ENCODE measurements at regions not wholly inside any gene's neighbourhood (a gene's known extent, or its start where the extent isn't known, plus 50 kb on each side); places are given as distances from the start of the nearest gene placed in this dataset.

- no peak overlapping the region for H3K4me3 ChIP-seq (ENCODE audit: low read depth, low read length, poor library complexity, severe bottlenecking)
Observed at GRCh38 chr4:137393044-137393443, 139.2 kb downstream of the PCDH18 start.

GRCh38 chr4:137390707-137391106 is 141.6 kb downstream of the PCDH18 start:
- ChIA-PET POLR2A (ENCODE audit: low non-redundant PET) (no interaction called here), CTCF (no interaction called here)
- Histone ChIP-seq H3K27me3 (replicated peaks; ENCODE audit: insufficient read depth, low read depth, low read length, poor library complexity) (no peaks in the 10 kb centered on the region), H3K9me3 (ENCODE audit: low read depth, low read length, poor library complexity, severe bottlenecking) (no peaks in the 10 kb centered on the region), H3K4me1 (ENCODE audit: insufficient read depth, low read length, poor library complexity, severe bottlenecking) (peaks cover 32% of the 10 kb centered on the region), H3K36me3 (ENCODE audit: insufficient read depth, low read length, poor library complexity, severe bottlenecking) (no peaks in the 10 kb centered on the region), H3K27ac (ENCODE audit: low read depth, low read length, poor library complexity, severe bottlenecking) (peak overlapping the region; percentile 80), H3K4me3 (ENCODE audit: low read depth, low read length, poor library complexity, severe bottlenecking) (no peak overlapping the region)
- BruUV-seq (replicated peaks) = no TSS peak
- intact Hi-C loops (cut with micrococcal nuclease; ENCODE audit: unreplicated experiment) = loop anchor here (5.0 kb wide), 1 partner anchor 142 kb away; the partner anchor contains the start of gene PCDH18
- DNase-seq (ENCODE audit: low spot score) = peak; percentile 50
- TF ChIP-seq EZH2 (IDR thresholded peaks at IDR 0.05; ENCODE audit: borderline replicate concordance, low read depth, low read length, poor library complexity, severe bottlenecking) (no peak), CTCF (conservative IDR thresholded peaks at IDR 0.05; ENCODE audit: low read depth, low read length) (no peak)

More at GRCh38 chr4:137393044-137393443, 139.2 kb downstream of the PCDH18 start:
- H3K36me3 ChIP-seq (ENCODE audit: insufficient read depth, low read length, poor library complexity, severe bottlenecking) = no peaks in the 10 kb centered on the region
- intact Hi-C loops (cut with micrococcal nuclease; ENCODE audit: unreplicated experiment) = loop anchor here (5.0 kb wide), 1 partner anchor 139 kb away; the partner anchor contains the start of gene PCDH18
- no peak for DNase-seq (ENCODE audit: low spot score)
- no peak overlapping the region for H3K27ac ChIP-seq (ENCODE audit: low read depth, low read length, poor library complexity, severe bottlenecking)
- no peaks in the 10 kb centered on the region for H3K27me3 ChIP-seq (replicated peaks; ENCODE audit: insufficient read depth, low read depth, low read length, poor library complexity)
- ChIA-PET CTCF (no interaction called here), POLR2A (ENCODE audit: low non-redundant PET) (no interaction called here)
- peaks cover 32% of the 10 kb centered on the region for H3K4me1 ChIP-seq (ENCODE audit: insufficient read depth, low read length, poor library complexity, severe bottlenecking)
- no TSS peak for BruUV-seq (replicated peaks)
- no peaks in the 10 kb centered on the region for H3K9me3 ChIP-seq (ENCODE audit: low read depth, low read length, poor library complexity, severe bottlenecking)
- TF ChIP-seq EZH2 (IDR thresholded peaks at IDR 0.05; ENCODE audit: borderline replicate concordance, low read depth, low read length, poor library complexity, severe bottlenecking) (no peak), CTCF (conservative IDR thresholded peaks at IDR 0.05; ENCODE audit: low read depth, low read length) (no peak)

GRCh38 chr4:137389911-137390520 is 142.3 kb downstream of the PCDH18 start:
- ChIA-PET CTCF (no interaction called here), POLR2A (ENCODE audit: low non-redundant PET) (no interaction called here)
- no peaks in the 10 kb centered on the region for H3K36me3 ChIP-seq (ENCODE audit: insufficient read depth, low read length, poor library complexity, severe bottlenecking)
- peak overlapping the region; percentile 80 for H3K27ac ChIP-seq (ENCODE audit: low read depth, low read length, poor library complexity, severe bottlenecking)
- H3K9me3 ChIP-seq (ENCODE audit: low read depth, low read length, poor library complexity, severe bottlenecking) = no peaks in the 10 kb centered on the region
- H3K4me3 ChIP-seq (ENCODE audit: low read depth, low read length, poor library complexity, severe bottlenecking) = no peak overlapping the region
- peaks cover 32% of the 10 kb centered on the region for H3K4me1 ChIP-seq (ENCODE audit: insufficient read depth, low read length, poor library complexity, severe bottlenecking)
- BruUV-seq (replicated peaks) = no TSS peak
- intact Hi-C loops (cut with micrococcal nuclease; ENCODE audit: unreplicated experiment) = loop anchor here (5.0 kb wide), 1 partner anchor 142 kb away; the partner anchor contains the start of gene PCDH18
- DNase-seq (ENCODE audit: low spot score) = no peak
- no peaks in the 10 kb centered on the region for H3K27me3 ChIP-seq (replicated peaks; ENCODE audit: insufficient read depth, low read depth, low read length, poor library complexity)
- no peak for TF ChIP-seq CTCF (conservative IDR thresholded peaks at IDR 0.05; ENCODE audit: low read depth, low read length)
- no peak for TF ChIP-seq EZH2 (IDR thresholded peaks at IDR 0.05; ENCODE audit: borderline replicate concordance, low read depth, low read length, poor library complexity, severe bottlenecking)

All from A673 (cell line).